ENCODE measurements at regions not wholly inside any gene's neighbourhood (a gene's known extent, or its start where the extent isn't known, plus 50 kb on each side); places are given as distances from the start of the nearest gene placed in this dataset.
"Not testable (repeated sequence)": the region's sequence is repeated elsewhere in the genome, so short reads cannot be mapped to it uniquely, and the experiment has no call there.

DNA sequence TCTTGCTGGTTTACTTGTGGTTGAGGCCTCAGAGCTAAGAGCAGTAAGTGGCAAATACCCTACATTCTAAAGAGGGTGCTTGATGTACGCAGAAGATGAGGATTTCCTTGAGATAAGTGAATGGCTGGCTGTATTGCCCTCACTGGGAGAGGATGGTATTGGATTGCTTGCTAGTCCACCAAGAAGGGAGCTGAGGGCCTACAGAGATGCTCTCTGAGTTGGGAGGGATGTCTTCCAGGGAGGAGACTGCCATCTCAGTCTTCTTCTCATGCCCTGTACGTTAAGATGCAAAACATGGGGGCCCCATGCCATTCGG is 669.1 kb downstream of the UTRN start:
- Histone ChIP-seq H3K27me3 (ENCODE audit: control insufficient read depth in 1 of 2, insufficient read depth in 2 of 2, low read length in 2 of 2) (no peaks in the 10 kb centered on the region), H3K9me3 (ENCODE audit: control insufficient read depth in 2 of 2, insufficient read depth in 1 of 2, low read depth in 1 of 2, low read length in 1 of 2) (no peaks in the 10 kb centered on the region), H3K36me3 (ENCODE audit: control insufficient read depth in 2 of 2, insufficient read depth in 2 of 2, low read length in 1 of 2) (no peaks in the 10 kb centered on the region), H3K4me3 (ENCODE audit: low read depth in 1 of 2, low read length in 2 of 2) (no peak overlapping the region), H3K4me1 (ENCODE audit: control insufficient read depth in 2 of 2, insufficient read depth in 2 of 2, low read length in 1 of 2) (no peaks in the 10 kb centered on the region), H3K27ac (ENCODE audit: low read depth in 2 of 2, low read length in 1 of 2) (no peak overlapping the region)
- 82 to 87% methylated on average over 3 of the region's 3 CpGs for WGBS, 2 donors

- Histone ChIP-seq H3K4me1 (ENCODE audit: control insufficient read depth in 2 of 2, insufficient read depth in 2 of 2, low read length in 1 of 2) (no peaks in the 10 kb centered on the region), H3K27ac (ENCODE audit: low read depth in 2 of 2, low read length in 1 of 2) (no peak overlapping the region), H3K27me3 (ENCODE audit: control insufficient read depth in 1 of 2, insufficient read depth in 2 of 2, low read length in 2 of 2) (no peaks in the 10 kb centered on the region), H3K9me3 (ENCODE audit: control insufficient read depth in 2 of 2, insufficient read depth in 1 of 2, low read depth in 1 of 2, low read length in 1 of 2) (no peaks in the 10 kb centered on the region), H3K36me3 (ENCODE audit: control insufficient read depth in 2 of 2, insufficient read depth in 2 of 2, low read length in 1 of 2) (no peaks in the 10 kb centered on the region), H3K4me3 (ENCODE audit: low read depth in 1 of 2, low read length in 2 of 2) (no peak overlapping the region)
- WGBS, 2 donors: 32 to 36% methylated on average over 2 of the region's 2 CpGs
These were observed 670.3 kb downstream of the UTRN start for GRCh38 chr6:144955392-144955791.

- 69 to 72% methylated on average over 3 of the region's 3 CpGs for WGBS, 2 donors
- H3K27ac ChIP-seq (ENCODE audit: low read depth in 2 of 2, low read length in 1 of 2): no peak overlapping the region
- H3K4me1 ChIP-seq (ENCODE audit: control insufficient read depth in 2 of 2, insufficient read depth in 2 of 2, low read length in 1 of 2): no peaks in the 10 kb centered on the region
- no peaks in the 10 kb centered on the region for H3K36me3 ChIP-seq (ENCODE audit: control insufficient read depth in 2 of 2, insufficient read depth in 2 of 2, low read length in 1 of 2)
- H3K27me3 ChIP-seq (ENCODE audit: control insufficient read depth in 1 of 2, insufficient read depth in 2 of 2, low read length in 2 of 2): no peaks in the 10 kb centered on the region
- no peak overlapping the region for H3K4me3 ChIP-seq (ENCODE audit: low read depth in 1 of 2, low read length in 2 of 2)
- no peaks in the 10 kb centered on the region for H3K9me3 ChIP-seq (ENCODE audit: control insufficient read depth in 2 of 2, insufficient read depth in 1 of 2, low read depth in 1 of 2, low read length in 1 of 2)
These were observed 670.7 kb downstream of the UTRN start for GRCh38 chr6:144955859-144956258.

GRCh38 chr6:144956697-144957096 is 671.6 kb downstream of the UTRN start:
- H3K27ac ChIP-seq (ENCODE audit: low read depth in 2 of 2, low read length in 1 of 2); H3K27me3 ChIP-seq (ENCODE audit: control insufficient read depth in 1 of 2, insufficient read depth in 2 of 2, low read length in 2 of 2); H3K36me3 ChIP-seq (ENCODE audit: control insufficient read depth in 2 of 2, insufficient read depth in 2 of 2, low read length in 1 of 2); H3K9me3 ChIP-seq (ENCODE audit: control insufficient read depth in 2 of 2, insufficient read depth in 1 of 2, low read depth in 1 of 2, low read length in 1 of 2); H3K4me1 ChIP-seq (ENCODE audit: control insufficient read depth in 2 of 2, insufficient read depth in 2 of 2, low read length in 1 of 2); H3K4me3 ChIP-seq (ENCODE audit: low read depth in 1 of 2, low read length in 2 of 2): not testable (repeated sequence)

GRCh38 chr6:144957236-144957937 is 672.3 kb downstream of the UTRN start:
- no peaks in the 10 kb centered on the region for H3K27me3 ChIP-seq (ENCODE audit: control insufficient read depth in 1 of 2, insufficient read depth in 2 of 2, low read length in 2 of 2)
- H3K4me3 ChIP-seq (ENCODE audit: low read depth in 1 of 2, low read length in 2 of 2): no peak overlapping the region
- no peak overlapping the region for H3K27ac ChIP-seq (ENCODE audit: low read depth in 2 of 2, low read length in 1 of 2)
- no peaks in the 10 kb centered on the region for H3K9me3 ChIP-seq (ENCODE audit: control insufficient read depth in 2 of 2, insufficient read depth in 1 of 2, low read depth in 1 of 2, low read length in 1 of 2)
- 93 to 94% methylated on average over 1 of the region's 1 CpG for WGBS, 2 donors
- H3K4me1 ChIP-seq (ENCODE audit: control insufficient read depth in 2 of 2, insufficient read depth in 2 of 2, low read length in 1 of 2): no peaks in the 10 kb centered on the region
- H3K36me3 ChIP-seq (ENCODE audit: control insufficient read depth in 2 of 2, insufficient read depth in 2 of 2, low read length in 1 of 2): no peaks in the 10 kb centered on the region

DNA sequence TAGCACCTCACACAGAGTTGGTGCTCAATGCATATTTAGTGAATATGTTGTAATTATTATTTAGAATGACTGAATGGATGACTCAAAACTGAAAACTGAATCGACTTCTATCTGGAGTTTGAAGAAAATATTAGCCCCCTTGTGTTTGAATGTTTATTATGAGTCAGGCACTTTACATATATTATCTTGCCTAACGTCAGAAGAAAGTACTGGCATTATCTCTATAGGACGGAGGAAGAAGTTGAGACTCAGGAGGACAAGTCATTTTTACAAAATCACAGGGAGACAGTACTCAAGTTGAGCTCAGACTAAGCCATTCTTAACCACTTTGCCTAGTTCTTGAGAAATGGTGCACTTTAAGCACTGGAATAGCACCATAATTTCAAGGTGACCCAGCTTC is 684.0 kb downstream of the UTRN start:
- Histone ChIP-seq H3K36me3 (ENCODE audit: control insufficient read depth in 2 of 2, insufficient read depth in 2 of 2, low read length in 1 of 2) (no peaks in the 10 kb centered on the region), H3K4me1 (ENCODE audit: control insufficient read depth in 2 of 2, insufficient read depth in 2 of 2, low read length in 1 of 2) (no peaks in the 10 kb centered on the region), H3K4me3 (ENCODE audit: low read depth in 1 of 2, low read length in 2 of 2) (no peak overlapping the region), H3K27me3 (ENCODE audit: control insufficient read depth in 1 of 2, insufficient read depth in 2 of 2, low read length in 2 of 2) (no peaks in the 10 kb centered on the region), H3K27ac (ENCODE audit: low read depth in 2 of 2, low read length in 1 of 2) (no peak overlapping the region), H3K9me3 (ENCODE audit: control insufficient read depth in 2 of 2, insufficient read depth in 1 of 2, low read depth in 1 of 2, low read length in 1 of 2) (peaks cover 0 to 2% of the 10 kb centered on the region in 2 donors)
- 70 to 75% methylated on average over 3 of the region's 3 CpGs for WGBS, 2 donors

DNA sequence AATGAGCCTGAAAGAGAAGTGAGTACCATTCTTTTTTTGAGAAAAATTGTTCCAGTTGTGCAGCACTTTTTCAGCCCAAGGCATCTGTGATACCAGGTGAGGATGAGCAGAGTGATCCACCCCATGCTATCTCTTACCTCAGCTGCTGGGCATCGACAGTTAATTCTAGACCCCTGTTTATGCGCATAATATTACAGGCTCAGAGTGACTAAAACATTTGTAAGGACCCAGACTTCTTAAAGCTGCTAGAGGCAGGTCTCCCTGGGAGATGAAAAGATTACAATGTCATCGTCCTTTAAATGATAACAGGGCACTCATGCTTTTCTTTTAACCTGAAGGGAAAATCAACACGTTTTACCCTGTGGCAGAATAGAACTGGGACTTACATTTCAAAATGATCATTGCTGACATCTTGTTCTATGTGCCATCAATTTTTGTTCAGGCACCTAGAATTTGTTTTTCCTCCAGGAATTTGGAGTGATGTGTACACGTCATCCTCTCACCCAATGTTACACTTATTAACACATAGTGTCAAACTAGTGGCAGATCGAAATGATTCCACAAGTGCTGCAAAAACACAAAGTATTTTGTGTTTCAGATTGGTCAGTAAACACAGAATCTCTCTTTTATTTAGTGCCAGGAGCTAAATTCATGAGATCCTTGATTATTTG is 684.6 kb downstream of the UTRN start:
- H3K4me3 ChIP-seq (ENCODE audit: low read depth in 1 of 2, low read length in 2 of 2): no peak overlapping the region
- no peaks in the 10 kb centered on the region for H3K27me3 ChIP-seq (ENCODE audit: control insufficient read depth in 1 of 2, insufficient read depth in 2 of 2, low read length in 2 of 2)
- H3K36me3 ChIP-seq (ENCODE audit: control insufficient read depth in 2 of 2, insufficient read depth in 2 of 2, low read length in 1 of 2): no peaks in the 10 kb centered on the region
- no peaks in the 10 kb centered on the region for H3K4me1 ChIP-seq (ENCODE audit: control insufficient read depth in 2 of 2, insufficient read depth in 2 of 2, low read length in 1 of 2)
- peaks cover 0 to 2% of the 10 kb centered on the region in 2 donors for H3K9me3 ChIP-seq (ENCODE audit: control insufficient read depth in 2 of 2, insufficient read depth in 1 of 2, low read depth in 1 of 2, low read length in 1 of 2)
- WGBS, 2 donors: 72 to 76% methylated on average over 6 of the region's 6 CpGs
- H3K27ac ChIP-seq (ENCODE audit: low read depth in 2 of 2, low read length in 1 of 2): no peak overlapping the region

DNA sequence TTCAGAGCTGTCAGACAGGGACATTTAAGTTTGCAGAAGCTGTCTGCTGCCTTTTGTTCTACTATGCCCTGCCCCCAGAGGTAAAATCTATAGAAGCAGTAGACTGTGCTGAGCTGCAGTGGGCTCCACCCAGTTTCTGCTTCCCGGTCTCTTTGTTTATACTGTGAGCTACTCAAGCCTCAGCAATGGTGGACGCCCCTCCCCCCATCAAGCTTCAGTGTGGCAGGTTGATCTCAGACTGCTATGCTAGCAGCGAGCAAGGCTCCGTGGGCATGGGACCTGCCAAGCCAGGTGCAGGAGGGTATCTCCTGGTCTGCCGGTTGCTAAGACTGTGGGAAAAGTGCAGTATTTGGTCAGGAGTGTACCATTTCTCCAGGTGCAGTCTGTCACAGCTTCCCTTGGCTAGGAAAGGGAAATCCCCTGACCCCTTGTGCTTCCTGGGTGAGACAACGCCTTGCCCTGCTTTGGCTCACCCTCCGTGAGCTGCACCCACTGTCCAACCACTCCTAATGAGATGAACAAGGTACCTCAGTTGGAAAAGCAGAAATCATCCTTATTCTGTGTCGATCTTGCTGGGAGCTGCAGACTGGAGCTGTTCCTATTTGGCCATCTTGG is 692.2 kb downstream of the UTRN start:
- H3K4me3 ChIP-seq (ENCODE audit: low read depth in 1 of 2, low read length in 2 of 2): peak overlapping the region in 1 of 2 donors; percentile 7
- H3K36me3 ChIP-seq (ENCODE audit: control insufficient read depth in 2 of 2, insufficient read depth in 2 of 2, low read length in 1 of 2); H3K27ac ChIP-seq (ENCODE audit: low read depth in 2 of 2, low read length in 1 of 2); H3K9me3 ChIP-seq (ENCODE audit: control insufficient read depth in 2 of 2, insufficient read depth in 1 of 2, low read depth in 1 of 2, low read length in 1 of 2); H3K27me3 ChIP-seq (ENCODE audit: control insufficient read depth in 1 of 2, insufficient read depth in 2 of 2, low read length in 2 of 2); H3K4me1 ChIP-seq (ENCODE audit: control insufficient read depth in 2 of 2, insufficient read depth in 2 of 2, low read length in 1 of 2): not testable (repeated sequence)
- WGBS, 2 donors: 32 to 35% methylated on average over 8 of the region's 8 CpGs

DNA sequence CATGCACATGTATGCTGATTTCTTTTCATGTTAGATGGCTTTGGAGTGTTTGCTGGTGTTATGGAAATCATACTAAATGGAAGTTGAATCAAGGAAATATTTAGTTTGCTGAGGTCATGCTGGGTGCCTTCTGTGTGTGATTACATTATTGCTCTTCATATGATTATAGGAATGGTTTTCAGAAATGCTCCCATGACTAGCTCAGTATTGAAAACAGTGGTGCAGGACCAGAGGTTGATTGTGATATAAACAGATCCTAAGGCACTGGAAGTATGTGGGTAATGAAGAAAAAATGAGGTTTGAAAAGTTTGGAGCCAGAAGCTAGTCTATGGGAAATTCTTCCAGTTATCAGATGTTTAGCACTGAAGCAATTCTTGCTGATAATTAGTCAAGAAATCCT is 693.1 kb downstream of the UTRN start:
- Histone ChIP-seq H3K27me3 (ENCODE audit: control insufficient read depth in 1 of 2, insufficient read depth in 2 of 2, low read length in 2 of 2) (no peaks in the 10 kb centered on the region), H3K4me1 (ENCODE audit: control insufficient read depth in 2 of 2, insufficient read depth in 2 of 2, low read length in 1 of 2) (no peaks in the 10 kb centered on the region), H3K27ac (ENCODE audit: low read depth in 2 of 2, low read length in 1 of 2) (no peak overlapping the region), H3K36me3 (ENCODE audit: control insufficient read depth in 2 of 2, insufficient read depth in 2 of 2, low read length in 1 of 2) (no peaks in the 10 kb centered on the region), H3K9me3 (ENCODE audit: control insufficient read depth in 2 of 2, insufficient read depth in 1 of 2, low read depth in 1 of 2, low read length in 1 of 2) (no peaks in the 10 kb centered on the region), H3K4me3 (ENCODE audit: low read depth in 1 of 2, low read length in 2 of 2) (no peak overlapping the region)

- Histone ChIP-seq H3K4me3 (ENCODE audit: low read depth in 1 of 2, low read length in 2 of 2) (no peak overlapping the region), H3K4me1 (ENCODE audit: control insufficient read depth in 2 of 2, insufficient read depth in 2 of 2, low read length in 1 of 2) (no peaks in the 10 kb centered on the region), H3K36me3 (ENCODE audit: control insufficient read depth in 2 of 2, insufficient read depth in 2 of 2, low read length in 1 of 2) (no peaks in the 10 kb centered on the region), H3K27ac (ENCODE audit: low read depth in 2 of 2, low read length in 1 of 2) (no peak overlapping the region), H3K27me3 (ENCODE audit: control insufficient read depth in 1 of 2, insufficient read depth in 2 of 2, low read length in 2 of 2) (no peaks in the 10 kb centered on the region), H3K9me3 (ENCODE audit: control insufficient read depth in 2 of 2, insufficient read depth in 1 of 2, low read depth in 1 of 2, low read length in 1 of 2) (no peaks in the 10 kb centered on the region)
- WGBS, 2 donors: 95 to 100% methylated on average over 2 of the region's 2 CpGs
These were observed 701.1 kb downstream of the UTRN start for GRCh38 chr6:144986271-144986670.
